ENCODE measurements at regions not wholly inside any gene's neighbourhood (a gene's known extent, or its start where the extent isn't known, plus 50 kb on each side); places are given as distances from the start of the nearest gene placed in this dataset.

GRCh38 chr16:6209355-6209930 lies 1111.8 kb upstream of the EEF2KMT start:
- no peak for ATAC-seq
- Mint-ChIP-seq H3K27me3 (no peaks in the 10 kb centered on the region), H3K9me3 (peaks cover 5% of the 10 kb centered on the region), H3K27ac (no peak overlapping the region), H3K4me1 (ENCODE audit: low read depth in 2 of 2) (no peaks in the 10 kb centered on the region), H3K36me3 (no peaks in the 10 kb centered on the region), H3K4me3 (no peak overlapping the region)
- DNase-seq (ENCODE audit: low spot score), result no peak

GRCh38 chr16:6207580-6207979 lies 1110.0 kb upstream of the EEF2KMT start:
- no peaks in the 10 kb centered on the region for H3K4me1 Mint-ChIP-seq (ENCODE audit: low read depth in 2 of 2)
- no peak overlapping the region for H3K4me3 Mint-ChIP-seq
- ATAC-seq (no peak), DNase-seq (ENCODE audit: low spot score) (no peak)
- H3K27me3 Mint-ChIP-seq, result no peaks in the 10 kb centered on the region
- peaks cover 10% of the 10 kb centered on the region for H3K9me3 Mint-ChIP-seq
- H3K36me3 Mint-ChIP-seq, result no peaks in the 10 kb centered on the region
- H3K27ac Mint-ChIP-seq, result no peak overlapping the region

- Mint-ChIP-seq H3K36me3 (no peaks in the 10 kb centered on the region), H3K4me1 (ENCODE audit: low read depth in 2 of 2) (no peaks in the 10 kb centered on the region), H3K9me3 (peaks cover 10% of the 10 kb centered on the region), H3K27ac (no peak overlapping the region), H3K27me3 (no peaks in the 10 kb centered on the region), H3K4me3 (no peak overlapping the region)
- DNase-seq (ENCODE audit: low spot score) (no peak), ATAC-seq (no peak)
These were observed 1109.5 kb upstream of the EEF2KMT start for GRCh38 chr16:6207124-6207523.

- Mint-ChIP-seq H3K36me3 (no peaks in the 10 kb centered on the region), H3K4me3 (no peak overlapping the region), H3K4me1 (ENCODE audit: low read depth in 2 of 2) (no peaks in the 10 kb centered on the region), H3K27ac (no peak overlapping the region), H3K9me3 (peaks cover 12% of the 10 kb centered on the region), H3K27me3 (no peaks in the 10 kb centered on the region)
- ATAC-seq, result no peak
- no peak for DNase-seq (ENCODE audit: low spot score)
These were observed 1108.5 kb upstream of the EEF2KMT start for GRCh38 chr16:6206080-6206479.

- Mint-ChIP-seq H3K9me3 (peaks cover 19% of the 10 kb centered on the region), H3K36me3 (no peaks in the 10 kb centered on the region), H3K4me3 (no peak overlapping the region), H3K4me1 (ENCODE audit: low read depth in 2 of 2) (no peaks in the 10 kb centered on the region), H3K27ac (no peak overlapping the region), H3K27me3 (no peaks in the 10 kb centered on the region)
- ATAC-seq, result no peak
- no peak for DNase-seq (ENCODE audit: low spot score)
These were observed 1107.3 kb upstream of the EEF2KMT start for GRCh38 chr16:6204945-6205344.

- no peak overlapping the region for H3K27ac Mint-ChIP-seq
- H3K4me3 Mint-ChIP-seq, result no peak overlapping the region
- peaks cover 21% of the 10 kb centered on the region for H3K9me3 Mint-ChIP-seq
- H3K27me3 Mint-ChIP-seq, result no peaks in the 10 kb centered on the region
- no peaks in the 10 kb centered on the region for H3K36me3 Mint-ChIP-seq
- H3K4me1 Mint-ChIP-seq (ENCODE audit: low read depth in 2 of 2), result no peaks in the 10 kb centered on the region
- ATAC-seq (no peak), DNase-seq (ENCODE audit: low spot score) (no peak)
These were observed 1103.3 kb upstream of the EEF2KMT start for GRCh38 chr16:6200861-6201260.

- no peaks in the 10 kb centered on the region for H3K4me1 Mint-ChIP-seq (ENCODE audit: low read depth in 2 of 2)
- H3K27ac Mint-ChIP-seq, result no peak overlapping the region
- ATAC-seq (no peak), DNase-seq (ENCODE audit: low spot score) (no peak)
- no peaks in the 10 kb centered on the region for H3K36me3 Mint-ChIP-seq
- peaks cover 21% of the 10 kb centered on the region for H3K9me3 Mint-ChIP-seq
- no peak overlapping the region for H3K4me3 Mint-ChIP-seq
- no peaks in the 10 kb centered on the region for H3K27me3 Mint-ChIP-seq
These were observed 1102.7 kb upstream of the EEF2KMT start for GRCh38 chr16:6200271-6200670.

- no peak overlapping the region for H3K27ac Mint-ChIP-seq
- no peaks in the 10 kb centered on the region for H3K4me1 Mint-ChIP-seq (ENCODE audit: low read depth in 2 of 2)
- no peaks in the 10 kb centered on the region for H3K27me3 Mint-ChIP-seq
- no peaks in the 10 kb centered on the region for H3K36me3 Mint-ChIP-seq
- no peak overlapping the region for H3K4me3 Mint-ChIP-seq
- DNase-seq (ENCODE audit: low spot score) (no peak), ATAC-seq (no peak)
- H3K9me3 Mint-ChIP-seq, result peaks cover 22% of the 10 kb centered on the region
These were observed 1098.4 kb upstream of the EEF2KMT start for GRCh38 chr16:6195966-6196365.

GRCh38 chr16:6193718-6194117 lies 1096.1 kb upstream of the EEF2KMT start:
- Mint-ChIP-seq H3K4me3 (no peak overlapping the region), H3K27me3 (no peaks in the 10 kb centered on the region), H3K27ac (no peak overlapping the region), H3K4me1 (ENCODE audit: low read depth in 2 of 2) (no peaks in the 10 kb centered on the region), H3K9me3 (peaks cover 16% of the 10 kb centered on the region), H3K36me3 (no peaks in the 10 kb centered on the region)
- DNase-seq (ENCODE audit: low spot score), result no peak
- no peak for ATAC-seq

GRCh38 chr16:6192984-6193383 lies 1095.4 kb upstream of the EEF2KMT start:
- Mint-ChIP-seq H3K4me1 (ENCODE audit: low read depth in 2 of 2) (no peaks in the 10 kb centered on the region), H3K4me3 (no peak overlapping the region), H3K9me3 (peaks cover 16% of the 10 kb centered on the region), H3K27ac (no peak overlapping the region), H3K27me3 (no peaks in the 10 kb centered on the region), H3K36me3 (no peaks in the 10 kb centered on the region)
- no peak for ATAC-seq
- DNase-seq (ENCODE audit: low spot score), result no peak

- no peaks in the 10 kb centered on the region for H3K36me3 Mint-ChIP-seq
These were observed 1094.9 kb upstream of the EEF2KMT start for GRCh38 chr16:6192532-6192931.

GRCh38 chr16:6190776-6191175 lies 1093.2 kb upstream of the EEF2KMT start:
- Mint-ChIP-seq H3K4me3 (no peak overlapping the region), H3K36me3 (no peaks in the 10 kb centered on the region), H3K27ac (no peak overlapping the region), H3K9me3 (peaks cover 9% of the 10 kb centered on the region), H3K4me1 (ENCODE audit: low read depth in 2 of 2) (no peaks in the 10 kb centered on the region), H3K27me3 (no peaks in the 10 kb centered on the region)
- no peak for DNase-seq (ENCODE audit: low spot score)
- no peak for ATAC-seq

More at GRCh38 chr16:6192532-6192931, 1094.9 kb upstream of the EEF2KMT start:
- no peak for ATAC-seq
- no peak for DNase-seq (ENCODE audit: low spot score)
- Mint-ChIP-seq H3K4me3 (no peak overlapping the region), H3K4me1 (ENCODE audit: low read depth in 2 of 2) (no peaks in the 10 kb centered on the region), H3K27me3 (no peaks in the 10 kb centered on the region), H3K27ac (no peak overlapping the region), H3K9me3 (peaks cover 16% of the 10 kb centered on the region)

GRCh38 chr16:6189216-6189615 lies 1091.6 kb upstream of the EEF2KMT start:
- no peak for ATAC-seq

GRCh38 chr16:6177616-6178180 lies 1080.1 kb upstream of the EEF2KMT start:
- Mint-ChIP-seq H3K9me3 (no peaks in the 10 kb centered on the region), H3K27ac (no peak overlapping the region), H3K4me3 (no peak overlapping the region), H3K4me1 (ENCODE audit: low read depth in 2 of 2) (no peaks in the 10 kb centered on the region), H3K27me3 (no peaks in the 10 kb centered on the region), H3K36me3 (no peaks in the 10 kb centered on the region)
- DNase-seq (ENCODE audit: low spot score) (no peak), ATAC-seq (no peak)

More at GRCh38 chr16:6189216-6189615, 1091.6 kb upstream of the EEF2KMT start:
- H3K9me3 Mint-ChIP-seq, result peaks cover 8% of the 10 kb centered on the region
- no peak for DNase-seq (ENCODE audit: low spot score)
- H3K4me3 Mint-ChIP-seq, result no peak overlapping the region
- no peak overlapping the region for H3K27ac Mint-ChIP-seq
- no peaks in the 10 kb centered on the region for H3K27me3 Mint-ChIP-seq
- no peaks in the 10 kb centered on the region for H3K4me1 Mint-ChIP-seq (ENCODE audit: low read depth in 2 of 2)
- H3K36me3 Mint-ChIP-seq, result no peaks in the 10 kb centered on the region

- no peaks in the 10 kb centered on the region for H3K9me3 Mint-ChIP-seq
- no peaks in the 10 kb centered on the region for H3K27me3 Mint-ChIP-seq
- DNase-seq (ENCODE audit: low spot score), result no peak
- no peaks in the 10 kb centered on the region for H3K4me1 Mint-ChIP-seq (ENCODE audit: low read depth in 2 of 2)
- H3K4me3 Mint-ChIP-seq, result no peak overlapping the region
- H3K36me3 Mint-ChIP-seq, result no peaks in the 10 kb centered on the region
- H3K27ac Mint-ChIP-seq, result no peak overlapping the region
- ATAC-seq, result no peak
These were observed 1072.4 kb upstream of the EEF2KMT start for GRCh38 chr16:6170022-6170421.
